GM19372 (cell line): ENCODE measurements at regions not wholly inside any gene's neighbourhood (a gene's known extent, or its start where the extent isn't known, plus 50 kb on each side); places are given as distances from the start of the nearest gene placed in this dataset.

Source experiments
- ATAC-seq: cut with Tn5 transposase; IDR thresholded peaks from one replicate; pipeline ENCODE4 v1.9.1; 2021; ENCODE audit warnings: mild to moderate bottlenecking, low read depth, moderate library complexity; ENCODE audit not compliant: unreplicated experiment

GRCh38 chr6:54778731-54779130, 67.8 kb upstream of the FAM83B start:
- no peak for ATAC-seq

DNA sequence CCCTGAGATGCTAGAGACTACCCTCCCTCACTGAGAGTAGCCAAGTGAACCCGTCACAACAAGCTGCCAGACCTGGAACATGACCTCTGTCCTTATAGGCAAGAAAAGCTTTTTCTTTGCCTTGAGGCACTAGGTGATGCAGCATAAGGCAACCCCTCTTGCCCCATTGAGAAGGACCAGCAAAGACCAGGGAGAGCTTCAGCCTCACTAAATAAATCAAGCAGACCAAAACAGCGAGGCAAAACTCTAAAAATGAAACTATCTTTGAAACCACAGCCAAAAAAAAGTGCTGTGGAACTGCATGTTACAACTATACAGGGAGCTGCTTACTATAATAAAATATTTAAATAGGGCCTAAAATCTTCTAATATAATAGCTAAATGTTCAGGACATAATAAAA, 62.6 kb upstream of the FAM83B start:
- ATAC-seq: no peak

GRCh38 chr6:54786154-54786553, 60.4 kb upstream of the FAM83B start:
- no peak for ATAC-seq

DNA sequence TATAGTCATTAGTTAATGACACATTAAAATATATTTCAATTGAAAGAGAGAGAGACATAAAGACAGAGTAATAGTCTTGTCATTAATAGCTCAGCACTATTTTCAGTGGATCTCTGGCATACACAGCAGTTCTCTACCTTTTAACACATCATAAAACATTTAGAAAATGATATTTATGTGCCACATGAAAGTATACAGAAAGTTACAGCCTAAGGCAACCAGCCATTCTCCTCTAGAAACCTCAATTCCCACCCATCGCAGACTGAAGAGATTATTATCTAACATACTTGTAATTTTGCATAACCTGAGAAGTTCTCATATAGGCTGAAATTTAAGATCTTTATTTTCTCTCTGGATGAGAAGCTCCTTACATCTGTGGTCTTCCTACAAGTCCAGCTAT, 58.7 kb upstream of the FAM83B start:
- ATAC-seq: no peak
